Stimulated activated CD8-positive, alpha-beta memory T cell treated with anti-CD3 and anti-CD28 coated beads, Interleukin-4, amount 100 ng/mL, for 24 hours (primary cell): ENCODE measurements at regions not wholly inside any gene's neighbourhood (a gene's known extent, or its start where the extent isn't known, plus 50 kb on each side); places are given as distances from the start of the nearest gene placed in this dataset.
"Not testable (repeated sequence)": the region's sequence is repeated elsewhere in the genome, so short reads cannot be mapped to it uniquely, and the experiment has no call there.

ENCODE experiments used
- DNase-seq: peaks from one replicate; pipeline ENCODE4 v3.0.0-alpha.2; 2020; ENCODE audit warnings: low read depth

- DNase-seq: no peak
Measured at GRCh38 chr3:72277710-72278109, 492.8 kb upstream of the PROK2 start.

- DNase-seq: no peak
Measured at GRCh38 chr3:72276806-72277205, 491.9 kb upstream of the PROK2 start.

GRCh38 chr3:72275331-72275751 lies 490.4 kb upstream of the PROK2 start:
- DNase-seq: no peak

- no peak for DNase-seq
Measured at GRCh38 chr3:72274493-72275330, 489.8 kb upstream of the PROK2 start.

- no peak for DNase-seq
Measured at GRCh38 chr3:72273615-72274014, 488.7 kb upstream of the PROK2 start.

GRCh38 chr3:72272356-72272755 lies 487.4 kb upstream of the PROK2 start:
- DNase-seq: no peak

GRCh38 chr3:72271923-72272322 lies 487.0 kb upstream of the PROK2 start:
- DNase-seq: no peak

- no peak for DNase-seq
Measured at GRCh38 chr3:72271216-72271615, 486.3 kb upstream of the PROK2 start.

- DNase-seq: no peak
Measured at GRCh38 chr3:72270730-72271129, 485.8 kb upstream of the PROK2 start.

GRCh38 chr3:72270072-72270681 lies 485.2 kb upstream of the PROK2 start:
- DNase-seq: no peak

GRCh38 chr3:72269475-72269874 lies 484.5 kb upstream of the PROK2 start:
- no peak for DNase-seq

- DNase-seq: not testable (repeated sequence)
Measured at GRCh38 chr3:72266921-72267524, 482.1 kb upstream of the PROK2 start.

GRCh38 chr3:72266016-72266370 lies 481.0 kb upstream of the PROK2 start:
- no peak for DNase-seq

GRCh38 chr3:72265256-72266015 lies 480.5 kb upstream of the PROK2 start:
- no peak for DNase-seq

GRCh38 chr3:72263223-72263990 lies 478.5 kb upstream of the PROK2 start:
- DNase-seq: no peak

- DNase-seq: no peak
Measured at GRCh38 chr3:72262736-72263135, 477.8 kb upstream of the PROK2 start.

GRCh38 chr3:72261566-72262564 lies 476.9 kb upstream of the PROK2 start:
- no peak for DNase-seq

- DNase-seq: no peak
Measured at GRCh38 chr3:72260588-72260910, 475.6 kb upstream of the PROK2 start.

GRCh38 chr3:72259755-72260587 lies 475.0 kb upstream of the PROK2 start:
- DNase-seq: no peak
